ENCODE measurements at regions not wholly inside any gene's neighbourhood (a gene's known extent, or its start where the extent isn't known, plus 50 kb on each side); places are given as distances from the start of the nearest gene placed in this dataset.

GRCh38 chr5:74309050-74309449 is 331.5 kb downstream of the ENC1 start:
- TF ChIP-seq CTCF (conservative IDR thresholded peaks at IDR 0.05; ENCODE audit: low read length): no peak
- TF ChIP-seq EZH2phosphoT487 (IDR thresholded peaks at IDR 0.05; ENCODE audit: borderline replicate concordance): no peak

All from Loucy (cell line).